SK-N-SH treated with all-trans-retinoic acid at 6 μM for 48 hours (cell line): ENCODE measurements at regions not wholly inside any gene's neighbourhood (a gene's known extent, or its start where the extent isn't known, plus 50 kb on each side); places are given as distances from the start of the nearest gene placed in this dataset.

Experiments used
- ATAC-seq: fragments of 200-7000 bp; cut with Tn5 transposase; 3 replicates; pipeline ENCODE4 v1.9.1; 2020; ENCODE audit warnings: mild to moderate bottlenecking, moderate library complexity
- ARNTL ChIP-seq: fragments of 450-650 bp; formaldehyde crosslinking; IDR thresholded peaks from 2 replicates; pipeline ENCODE4 v1.5.0; 2020; ENCODE audit warnings: low read depth, mild to moderate bottlenecking, moderate library complexity, borderline replicate concordance
- BACH2 ChIP-seq: fragments of 250-450 bp; sonication (Bioruptor Pico); IDR thresholded peaks from 2 replicates; pipeline ENCODE4 v1.9.0; 2021; ENCODE audit warnings: mild to moderate bottlenecking, borderline replicate concordance
- CSDC2 ChIP-seq: fragments of 250-450 bp; sonication (Bioruptor Pico); IDR thresholded peaks from 2 replicates; pipeline ENCODE4 v1.5.0; 2020; ENCODE audit warnings: mild to moderate bottlenecking, moderate library complexity
- ESRRG ChIP-seq: fragments of 250-450 bp; sonication (Bioruptor Pico); IDR thresholded peaks from 2 replicates; pipeline ENCODE4 v1.6.1; 2021; ENCODE audit warnings: mild to moderate bottlenecking
- GLIS3 ChIP-seq: fragments of 250-450 bp; sonication (Bioruptor Pico); IDR thresholded peaks from 2 replicates; pipeline ENCODE4 v1.5.0; 2020; ENCODE audit warnings: mild to moderate bottlenecking, moderate library complexity
- ISL1 ChIP-seq: fragments of 250-450 bp; sonication (Bioruptor Pico); IDR thresholded peaks from 2 replicates; pipeline ENCODE4 v2.1.2; 2022; ENCODE audit warnings: mild to moderate bottlenecking, moderate library complexity
- PPARA ChIP-seq: fragments of 250-450 bp; sonication (Bioruptor Pico); IDR thresholded peaks from 2 replicates; pipeline ENCODE4 v1.5.0; 2020; ENCODE audit warnings: mild to moderate bottlenecking, borderline replicate concordance
- RARB ChIP-seq: fragments of 250-450 bp; sonication (Bioruptor Pico); IDR thresholded peaks from 2 replicates; pipeline ENCODE4 v1.8.0; 2021; ENCODE audit warnings: mild to moderate bottlenecking, moderate library complexity
- SNAI2 ChIP-seq: fragments of 250-450 bp; sonication (Bioruptor Pico); IDR thresholded peaks from 2 replicates; pipeline ENCODE4 v1.5.0; 2020; ENCODE audit warnings: mild to moderate bottlenecking, moderate library complexity
- TCF4 ChIP-seq: fragments of 250-450 bp; sonication (Bioruptor Pico); IDR thresholded peaks from 2 replicates; pipeline ENCODE4 v1.8.0; 2021; ENCODE audit warnings: mild to moderate bottlenecking, moderate library complexity, borderline replicate concordance
- TOX ChIP-seq: fragments of 250-450 bp; sonication (Bioruptor Pico); IDR thresholded peaks from 2 replicates; pipeline ENCODE4 v1.8.0; 2021; ENCODE audit warnings: mild to moderate bottlenecking, moderate library complexity, borderline replicate concordance
- ZC3H10 ChIP-seq: fragments of 250-450 bp; sonication (Bioruptor Pico); IDR thresholded peaks from 2 replicates; pipeline ENCODE4 v1.5.1; 2021; ENCODE audit warnings: mild to moderate bottlenecking, moderate library complexity
- ZFP3 ChIP-seq: fragments of 250-450 bp; sonication (Bioruptor Pico); IDR thresholded peaks from 2 replicates; pipeline ENCODE4 v1.5.0; 2020; ENCODE audit warnings: mild to moderate bottlenecking, moderate library complexity
- ZFP30 ChIP-seq: fragments of 450-650 bp; formaldehyde crosslinking; IDR thresholded peaks from 2 replicates; pipeline ENCODE4 v1.5.0; 2022; ENCODE audit warnings: mild to moderate bottlenecking, moderate library complexity
- ZNF565 ChIP-seq: fragments of 450-650 bp; formaldehyde crosslinking; conservative IDR thresholded peaks from 2 replicates; pipeline ENCODE4 v1.5.0; 2020; ENCODE audit warnings: low read depth, mild to moderate bottlenecking, moderate library complexity
- ZNF70 ChIP-seq: fragments of 450-650 bp; formaldehyde crosslinking; IDR thresholded peaks from 2 replicates; pipeline ENCODE4 v1.5.0; 2020; ENCODE audit warnings: mild to moderate bottlenecking, moderate library complexity
- ZNF8 ChIP-seq: fragments of 450-650 bp; formaldehyde crosslinking; IDR thresholded peaks from 2 replicates; pipeline ENCODE4 v1.5.0; 2020; ENCODE audit warnings: mild to moderate bottlenecking, moderate library complexity
- TF ChIP-seq, protein P1 (sequence below): fragments of 250-450 bp; sonication (Bioruptor Pico); IDR thresholded peaks from 2 replicates; pipeline ENCODE4 v1.8.0; 2020; ENCODE audit warnings: mild to moderate bottlenecking, moderate library complexity, borderline replicate concordance
- TF ChIP-seq, protein P2 (sequence below): fragments of 250-450 bp; sonication (Bioruptor Pico); IDR thresholded peaks from 2 replicates; pipeline ENCODE4 v1.5.1; 2020; ENCODE audit warnings: low read depth, mild to moderate bottlenecking, moderate library complexity
- TF ChIP-seq, protein P3 (sequence below): fragments of 250-450 bp; sonication (Bioruptor Pico); IDR thresholded peaks from 2 replicates; pipeline ENCODE4 v1.8.0; 2021; ENCODE audit warnings: low read depth, mild to moderate bottlenecking, moderate library complexity, borderline replicate concordance
- TF ChIP-seq, protein P4 (sequence below): fragments of 250-450 bp; sonication (Bioruptor Pico); IDR thresholded peaks from 2 replicates; pipeline ENCODE4 v1.5.1; 2021; ENCODE audit warnings: mild to moderate bottlenecking, moderate library complexity
- TF ChIP-seq, protein P5 (sequence below): fragments of 250-450 bp; sonication (Bioruptor Pico); IDR thresholded peaks from 2 replicates; pipeline ENCODE4 v1.5.0; 2020; ENCODE audit warnings: mild to moderate bottlenecking, moderate library complexity

DNA sequence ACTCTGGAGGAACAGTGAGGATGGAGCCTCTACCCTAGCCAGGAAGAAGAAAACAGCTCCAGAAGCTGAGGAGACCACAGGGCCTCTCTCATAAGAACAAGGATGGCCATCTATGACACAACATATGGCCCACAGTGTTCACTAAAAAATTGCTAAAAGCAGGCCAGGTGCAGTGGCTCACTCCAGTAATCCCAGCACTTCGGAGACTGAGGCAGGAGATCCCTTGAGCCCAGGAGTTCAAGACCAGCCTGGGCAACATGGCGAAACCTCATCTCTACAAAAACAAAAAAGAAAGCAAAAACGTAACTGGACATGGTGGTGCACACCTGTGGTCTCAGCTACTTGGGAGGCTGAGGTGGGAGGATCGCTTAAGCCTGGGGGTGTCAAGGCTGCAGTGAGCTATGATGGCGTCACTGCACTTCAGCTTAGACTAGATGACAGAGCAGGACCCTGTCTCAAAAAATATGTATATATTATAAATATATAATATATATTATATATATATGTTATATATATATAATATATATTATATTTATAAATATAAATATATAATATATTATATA is 103.1 kb downstream of the TOMM20 start:
- ATAC-seq = no peak
- TF ChIP-seq ESRRG (CRISPR knock-in tag) = no peak
- no peak for TF ChIP-seq ZC3H10 (CRISPR knock-in tag)
- TF ChIP-seq CSDC2 (CRISPR knock-in tag) = no peak
- TF ChIP-seq PPARA = no peak
- TF ChIP-seq TOX (CRISPR knock-in tag) = no peak
- TF ChIP-seq ARNTL (CRISPR knock-in tag) = no peak
- no peak for TF ChIP-seq ZNF70 (CRISPR knock-in tag)
- TF ChIP-seq, protein P1, sequence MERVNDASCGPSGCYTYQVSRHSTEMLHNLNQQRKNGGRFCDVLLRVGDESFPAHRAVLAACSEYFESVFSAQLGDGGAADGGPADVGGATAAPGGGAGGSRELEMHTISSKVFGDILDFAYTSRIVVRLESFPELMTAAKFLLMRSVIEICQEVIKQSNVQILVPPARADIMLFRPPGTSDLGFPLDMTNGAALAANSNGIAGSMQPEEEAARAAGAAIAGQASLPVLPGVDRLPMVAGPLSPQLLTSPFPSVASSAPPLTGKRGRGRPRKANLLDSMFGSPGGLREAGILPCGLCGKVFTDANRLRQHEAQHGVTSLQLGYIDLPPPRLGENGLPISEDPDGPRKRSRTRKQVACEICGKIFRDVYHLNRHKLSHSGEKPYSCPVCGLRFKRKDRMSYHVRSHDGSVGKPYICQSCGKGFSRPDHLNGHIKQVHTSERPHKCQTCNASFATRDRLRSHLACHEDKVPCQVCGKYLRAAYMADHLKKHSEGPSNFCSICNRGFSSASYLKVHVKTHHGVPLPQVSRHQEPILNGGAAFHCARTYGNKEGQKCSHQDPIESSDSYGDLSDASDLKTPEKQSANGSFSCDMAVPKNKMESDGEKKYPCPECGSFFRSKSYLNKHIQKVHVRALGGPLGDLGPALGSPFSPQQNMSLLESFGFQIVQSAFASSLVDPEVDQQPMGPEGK = no peak
- TF ChIP-seq GLIS3 (CRISPR knock-in tag) = no peak
- no peak for TF ChIP-seq ZNF565 (CRISPR knock-in tag)
- TF ChIP-seq TCF4 (CRISPR knock-in tag) = no peak
- no peak for TF ChIP-seq SNAI2 (CRISPR knock-in tag)
- TF ChIP-seq, protein P2, sequence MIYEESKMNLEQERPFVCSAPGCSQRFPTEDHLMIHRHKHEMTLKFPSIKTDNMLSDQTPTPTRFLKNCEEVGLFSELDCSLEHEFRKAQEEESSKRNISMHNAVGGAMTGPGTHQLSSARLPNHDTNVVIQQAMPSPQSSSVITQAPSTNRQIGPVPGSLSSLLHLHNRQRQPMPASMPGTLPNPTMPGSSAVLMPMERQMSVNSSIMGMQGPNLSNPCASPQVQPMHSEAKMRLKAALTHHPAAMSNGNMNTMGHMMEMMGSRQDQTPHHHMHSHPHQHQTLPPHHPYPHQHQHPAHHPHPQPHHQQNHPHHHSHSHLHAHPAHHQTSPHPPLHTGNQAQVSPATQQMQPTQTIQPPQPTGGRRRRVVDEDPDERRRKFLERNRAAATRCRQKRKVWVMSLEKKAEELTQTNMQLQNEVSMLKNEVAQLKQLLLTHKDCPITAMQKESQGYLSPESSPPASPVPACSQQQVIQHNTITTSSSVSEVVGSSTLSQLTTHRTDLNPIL (CRISPR knock-in tag) = no peak
- TF ChIP-seq, protein P3, sequence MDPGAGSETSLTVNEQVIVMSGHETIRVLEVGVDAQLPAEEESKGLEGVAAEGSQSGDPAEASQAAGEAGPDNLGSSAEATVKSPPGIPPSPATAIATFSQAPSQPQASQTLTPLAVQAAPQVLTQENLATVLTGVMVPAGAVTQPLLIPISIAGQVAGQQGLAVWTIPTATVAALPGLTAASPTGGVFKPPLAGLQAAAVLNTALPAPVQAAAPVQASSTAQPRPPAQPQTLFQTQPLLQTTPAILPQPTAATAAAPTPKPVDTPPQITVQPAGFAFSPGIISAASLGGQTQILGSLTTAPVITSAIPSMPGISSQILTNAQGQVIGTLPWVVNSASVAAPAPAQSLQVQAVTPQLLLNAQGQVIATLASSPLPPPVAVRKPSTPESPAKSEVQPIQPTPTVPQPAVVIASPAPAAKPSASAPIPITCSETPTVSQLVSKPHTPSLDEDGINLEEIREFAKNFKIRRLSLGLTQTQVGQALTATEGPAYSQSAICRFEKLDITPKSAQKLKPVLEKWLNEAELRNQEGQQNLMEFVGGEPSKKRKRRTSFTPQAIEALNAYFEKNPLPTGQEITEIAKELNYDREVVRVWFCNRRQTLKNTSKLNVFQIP (CRISPR knock-in tag) = no peak
- TF ChIP-seq, protein P4, sequence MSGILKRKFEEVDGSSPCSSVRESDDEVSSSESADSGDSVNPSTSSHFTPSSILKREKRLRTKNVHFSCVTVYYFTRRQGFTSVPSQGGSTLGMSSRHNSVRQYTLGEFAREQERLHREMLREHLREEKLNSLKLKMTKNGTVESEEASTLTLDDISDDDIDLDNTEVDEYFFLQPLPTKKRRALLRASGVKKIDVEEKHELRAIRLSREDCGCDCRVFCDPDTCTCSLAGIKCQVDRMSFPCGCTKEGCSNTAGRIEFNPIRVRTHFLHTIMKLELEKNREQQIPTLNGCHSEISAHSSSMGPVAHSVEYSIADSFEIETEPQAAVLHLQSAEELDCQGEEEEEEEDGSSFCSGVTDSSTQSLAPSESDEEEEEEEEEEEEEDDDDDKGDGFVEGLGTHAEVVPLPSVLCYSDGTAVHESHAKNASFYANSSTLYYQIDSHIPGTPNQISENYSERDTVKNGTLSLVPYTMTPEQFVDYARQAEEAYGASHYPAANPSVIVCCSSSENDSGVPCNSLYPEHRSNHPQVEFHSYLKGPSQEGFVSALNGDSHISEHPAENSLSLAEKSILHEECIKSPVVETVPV = no peak
- no peak for TF ChIP-seq BACH2
- TF ChIP-seq ZFP3 (CRISPR knock-in tag) = no peak
- no peak for TF ChIP-seq RARB (CRISPR knock-in tag)
- no peak for TF ChIP-seq ISL1 (CRISPR knock-in tag)
- TF ChIP-seq, protein P5, sequence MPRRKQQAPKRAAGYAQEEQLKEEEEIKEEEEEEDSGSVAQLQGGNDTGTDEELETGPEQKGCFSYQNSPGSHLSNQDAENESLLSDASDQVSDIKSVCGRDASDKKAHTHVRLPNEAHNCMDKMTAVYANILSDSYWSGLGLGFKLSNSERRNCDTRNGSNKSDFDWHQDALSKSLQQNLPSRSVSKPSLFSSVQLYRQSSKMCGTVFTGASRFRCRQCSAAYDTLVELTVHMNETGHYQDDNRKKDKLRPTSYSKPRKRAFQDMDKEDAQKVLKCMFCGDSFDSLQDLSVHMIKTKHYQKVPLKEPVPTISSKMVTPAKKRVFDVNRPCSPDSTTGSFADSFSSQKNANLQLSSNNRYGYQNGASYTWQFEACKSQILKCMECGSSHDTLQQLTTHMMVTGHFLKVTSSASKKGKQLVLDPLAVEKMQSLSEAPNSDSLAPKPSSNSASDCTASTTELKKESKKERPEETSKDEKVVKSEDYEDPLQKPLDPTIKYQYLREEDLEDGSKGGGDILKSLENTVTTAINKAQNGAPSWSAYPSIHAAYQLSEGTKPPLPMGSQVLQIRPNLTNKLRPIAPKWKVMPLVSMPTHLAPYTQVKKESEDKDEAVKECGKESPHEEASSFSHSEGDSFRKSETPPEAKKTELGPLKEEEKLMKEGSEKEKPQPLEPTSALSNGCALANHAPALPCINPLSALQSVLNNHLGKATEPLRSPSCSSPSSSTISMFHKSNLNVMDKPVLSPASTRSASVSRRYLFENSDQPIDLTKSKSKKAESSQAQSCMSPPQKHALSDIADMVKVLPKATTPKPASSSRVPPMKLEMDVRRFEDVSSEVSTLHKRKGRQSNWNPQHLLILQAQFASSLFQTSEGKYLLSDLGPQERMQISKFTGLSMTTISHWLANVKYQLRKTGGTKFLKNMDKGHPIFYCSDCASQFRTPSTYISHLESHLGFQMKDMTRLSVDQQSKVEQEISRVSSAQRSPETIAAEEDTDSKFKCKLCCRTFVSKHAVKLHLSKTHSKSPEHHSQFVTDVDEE (CRISPR knock-in tag) = no peak
- TF ChIP-seq, all 23 proteins: peak for 0

DNA sequence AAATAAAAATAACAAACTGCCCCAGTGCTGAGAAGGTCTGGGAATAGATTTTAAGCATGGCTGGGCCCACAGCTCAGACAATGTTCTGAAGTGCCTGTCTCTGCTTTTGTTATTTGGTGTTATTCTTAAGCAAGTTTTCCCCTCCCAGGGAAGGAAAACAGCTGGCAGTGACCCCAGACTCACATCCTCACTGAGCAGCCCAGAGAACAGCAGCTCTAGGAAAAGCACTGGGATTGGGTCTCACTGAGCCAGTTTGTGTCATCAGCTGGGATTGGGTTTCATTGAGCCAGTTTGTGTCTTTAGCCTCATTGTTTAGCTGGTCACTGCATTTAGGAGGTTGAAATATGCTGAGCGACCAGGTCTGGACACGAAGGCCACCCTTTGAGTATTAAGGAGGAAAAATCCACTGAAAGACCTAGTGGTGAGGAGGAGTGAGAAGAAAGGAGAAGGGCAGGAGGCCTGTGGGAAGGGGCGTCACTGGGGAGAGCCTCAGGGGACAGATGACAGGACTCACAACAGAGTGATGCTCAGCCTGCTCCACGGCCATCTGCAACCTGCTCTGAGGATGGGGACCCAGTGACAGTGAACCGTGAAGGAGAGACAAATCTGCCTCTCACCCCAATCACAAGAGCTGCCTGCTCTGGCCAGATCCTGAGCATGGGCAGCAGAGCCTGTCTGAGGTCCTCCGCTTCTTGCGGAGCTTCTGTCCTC is 103.8 kb downstream of the TOMM20 start:
- no peak for TF ChIP-seq ZNF8
- TF ChIP-seq, protein P2 (CRISPR knock-in tag) = no peak
- no peak for TF ChIP-seq ZC3H10 (CRISPR knock-in tag)
- TF ChIP-seq ISL1 (CRISPR knock-in tag) = no peak
- no peak for TF ChIP-seq ESRRG (CRISPR knock-in tag)
- TF ChIP-seq, protein P1 = no peak
- TF ChIP-seq ZNF565 (CRISPR knock-in tag) = no peak
- no peak for TF ChIP-seq SNAI2 (CRISPR knock-in tag)
- TF ChIP-seq, protein P4 = no peak
- TF ChIP-seq ZFP30 = no peak
- TF ChIP-seq TOX (CRISPR knock-in tag) = no peak
- ATAC-seq = no peak
